ENCODE measurements at regions not wholly inside any gene's neighbourhood (a gene's known extent, or its start where the extent isn't known, plus 50 kb on each side); places are given as distances from the start of the nearest gene placed in this dataset.
"Not testable (repeated sequence)": the region's sequence is repeated elsewhere in the genome, so short reads cannot be mapped to it uniquely, and the experiment has no call there.

- Histone ChIP-seq H3K4me3 (ENCODE audit: low read length) (no peak overlapping the region), H3K36me3 (ENCODE audit: control insufficient read depth, insufficient read depth, low read length) (no peaks in the 10 kb centered on the region), H3K27ac (ENCODE audit: low read length) (no peak overlapping the region), H3K9me3 (replicated peaks; ENCODE audit: control insufficient read depth, low read depth, low read length) (no peaks in the 10 kb centered on the region), H3K4me1 (ENCODE audit: control insufficient read depth, insufficient read depth, low read length) (no peaks in the 10 kb centered on the region), H3K27me3 (ENCODE audit: control insufficient read depth, insufficient read depth, low read length) (no peaks in the 10 kb centered on the region)
- WGBS (ENCODE audit: insufficient coverage): no CpG with 5 or more reads among the region's 3 CpGs
- peak; percentile 69 for DNase-seq
These were observed 995.1 kb upstream of the INTU start for GRCh38 chr4:126637706-126638105.

DNA sequence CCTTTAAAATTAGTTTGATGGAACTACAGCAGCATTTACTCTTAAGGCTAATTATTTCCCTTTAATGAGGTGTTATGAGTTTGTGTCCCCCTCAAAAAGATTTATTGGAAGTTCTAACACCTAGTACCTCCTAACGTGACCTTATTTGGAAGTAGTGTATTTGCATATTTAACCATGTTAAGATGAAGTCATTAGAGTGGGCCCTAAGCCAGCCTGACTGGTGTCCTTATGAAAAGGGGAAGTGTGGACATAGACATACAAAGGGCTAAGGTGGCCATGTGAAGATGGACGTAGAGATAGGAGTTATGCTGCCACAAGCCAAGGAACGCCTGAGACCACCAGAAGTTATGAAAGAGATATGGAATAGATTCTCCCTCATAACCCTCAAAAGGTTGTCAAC, 985.4 kb upstream of the INTU start:
- no peaks in the 10 kb centered on the region for H3K36me3 ChIP-seq (ENCODE audit: control insufficient read depth, insufficient read depth, low read length)
- H3K9me3 ChIP-seq (replicated peaks; ENCODE audit: control insufficient read depth, low read depth, low read length): no peaks in the 10 kb centered on the region
- no peak for DNase-seq
- H3K27ac ChIP-seq (ENCODE audit: low read length): no peak overlapping the region
- no peak overlapping the region for H3K4me3 ChIP-seq (ENCODE audit: low read length)
- WGBS (ENCODE audit: insufficient coverage): no CpG with 5 or more reads among the region's 3 CpGs
- H3K4me1 ChIP-seq (ENCODE audit: control insufficient read depth, insufficient read depth, low read length): no peaks in the 10 kb centered on the region
- H3K27me3 ChIP-seq (ENCODE audit: control insufficient read depth, insufficient read depth, low read length): no peaks in the 10 kb centered on the region

DNA sequence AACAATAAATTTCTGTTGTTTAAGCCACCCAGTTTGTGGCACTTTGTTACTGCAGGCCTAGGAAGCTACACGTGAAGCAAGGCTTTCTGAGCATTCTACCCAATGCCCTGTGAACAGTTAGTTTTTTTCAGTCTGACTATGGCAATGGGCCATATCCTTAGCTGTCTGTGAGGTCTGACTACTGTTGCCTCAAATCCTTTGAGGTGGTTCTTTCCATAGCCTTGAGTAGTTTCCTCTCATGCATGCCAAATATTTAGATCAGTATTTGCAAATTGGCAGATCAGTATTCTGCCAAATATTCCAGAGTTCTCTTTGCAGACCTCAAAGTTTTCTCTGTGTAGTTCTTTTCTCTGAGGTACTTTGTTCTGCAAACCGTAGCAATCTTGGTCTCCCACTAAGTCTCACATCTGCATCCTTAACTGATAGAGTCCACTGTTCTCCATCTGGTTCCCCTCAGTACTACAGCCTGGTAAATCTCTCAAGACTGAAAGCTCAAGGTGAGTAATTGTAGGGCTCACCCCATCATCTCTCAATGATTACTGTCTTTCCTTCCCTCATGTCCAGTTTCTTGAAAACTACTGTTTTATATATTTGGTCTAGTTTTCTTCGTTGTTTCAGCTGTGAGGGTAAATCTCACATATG, 984.9 kb upstream of the INTU start:
- no peaks in the 10 kb centered on the region for H3K36me3 ChIP-seq (ENCODE audit: control insufficient read depth, insufficient read depth, low read length)
- H3K27me3 ChIP-seq (ENCODE audit: control insufficient read depth, insufficient read depth, low read length): no peaks in the 10 kb centered on the region
- no peak overlapping the region for H3K4me3 ChIP-seq (ENCODE audit: low read length)
- H3K4me1 ChIP-seq (ENCODE audit: control insufficient read depth, insufficient read depth, low read length): no peaks in the 10 kb centered on the region
- H3K9me3 ChIP-seq (replicated peaks; ENCODE audit: control insufficient read depth, low read depth, low read length): no peaks in the 10 kb centered on the region
- H3K27ac ChIP-seq (ENCODE audit: low read length): no peak overlapping the region
- 88% methylated on average over 1 of the region's 3 CpGs for WGBS (ENCODE audit: insufficient coverage)
- peak; percentile 19 for DNase-seq

DNA sequence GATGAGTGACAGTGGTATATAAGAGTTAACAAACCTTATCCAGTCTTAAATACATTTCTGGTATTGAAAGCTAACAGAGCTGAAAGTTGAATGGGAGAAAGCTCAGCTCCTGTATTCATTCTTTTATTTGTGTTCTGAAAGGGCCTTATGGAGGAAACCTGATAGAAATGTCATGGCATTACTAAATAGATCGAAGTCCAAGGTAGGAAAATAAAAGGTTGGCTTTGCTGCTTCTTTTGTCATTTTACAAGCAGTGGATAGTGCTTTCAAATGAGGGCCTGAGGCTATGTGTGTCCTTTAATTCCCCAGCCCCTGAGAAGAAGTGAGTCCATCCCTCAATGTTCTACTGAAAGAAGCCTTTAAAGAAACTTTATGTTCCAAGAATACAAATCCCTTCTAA, 974.3 kb upstream of the INTU start:
- Histone ChIP-seq H3K9me3 (replicated peaks; ENCODE audit: control insufficient read depth, low read depth, low read length) (no peaks in the 10 kb centered on the region), H3K4me3 (ENCODE audit: low read length) (no peak overlapping the region), H3K4me1 (ENCODE audit: control insufficient read depth, insufficient read depth, low read length) (no peaks in the 10 kb centered on the region), H3K36me3 (ENCODE audit: control insufficient read depth, insufficient read depth, low read length) (no peaks in the 10 kb centered on the region), H3K27ac (ENCODE audit: low read length) (no peak overlapping the region), H3K27me3 (ENCODE audit: control insufficient read depth, insufficient read depth, low read length) (no peaks in the 10 kb centered on the region)
- DNase-seq: no peak
- WGBS (ENCODE audit: insufficient coverage): no CpG with 5 or more reads among the region's 1 CpG

DNA sequence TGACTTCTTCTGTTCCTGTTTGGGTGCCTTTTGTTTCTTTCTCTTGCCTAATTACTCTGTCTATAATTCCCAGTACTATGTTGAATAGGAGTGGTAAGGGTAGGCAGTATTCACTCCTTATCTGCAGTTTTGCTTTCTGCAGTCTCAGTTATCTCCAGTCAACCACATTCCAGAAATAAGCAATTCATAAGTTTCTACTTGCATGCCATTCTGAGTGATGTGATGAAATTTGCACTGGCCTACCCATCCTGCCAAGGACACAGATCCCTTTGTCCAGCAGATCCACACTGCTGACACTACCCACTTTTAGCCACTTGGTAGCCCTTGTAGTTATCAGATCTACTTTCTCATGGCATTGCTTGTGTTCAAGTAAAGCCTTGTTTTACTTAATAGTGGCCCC, 971.6 kb upstream of the INTU start:
- H3K4me1 ChIP-seq (ENCODE audit: control insufficient read depth, insufficient read depth, low read length): no peaks in the 10 kb centered on the region

GRCh38 chr4:126664839-126665238, 967.9 kb upstream of the INTU start:
- H3K4me3 ChIP-seq (ENCODE audit: low read length): no peak overlapping the region
- no CpG with 5 or more reads among the region's 1 CpG for WGBS (ENCODE audit: insufficient coverage)
- no peak overlapping the region for H3K27ac ChIP-seq (ENCODE audit: low read length)
- H3K9me3 ChIP-seq (replicated peaks; ENCODE audit: control insufficient read depth, low read depth, low read length): no peaks in the 10 kb centered on the region
- no peaks in the 10 kb centered on the region for H3K27me3 ChIP-seq (ENCODE audit: control insufficient read depth, insufficient read depth, low read length)
- DNase-seq: no peak
- H3K4me1 ChIP-seq (ENCODE audit: control insufficient read depth, insufficient read depth, low read length): no peaks in the 10 kb centered on the region
- H3K36me3 ChIP-seq (ENCODE audit: control insufficient read depth, insufficient read depth, low read length): no peaks in the 10 kb centered on the region

More for the DNA sequence above, 971.6 kb upstream of the INTU start:
- no peaks in the 10 kb centered on the region for H3K27me3 ChIP-seq (ENCODE audit: control insufficient read depth, insufficient read depth, low read length)
- DNase-seq: no peak
- no peak overlapping the region for H3K27ac ChIP-seq (ENCODE audit: low read length)
- no peaks in the 10 kb centered on the region for H3K9me3 ChIP-seq (replicated peaks; ENCODE audit: control insufficient read depth, low read depth, low read length)
- H3K4me3 ChIP-seq (ENCODE audit: low read length): no peak overlapping the region
- no peaks in the 10 kb centered on the region for H3K36me3 ChIP-seq (ENCODE audit: control insufficient read depth, insufficient read depth, low read length)

GRCh38 chr4:126670038-126670437, 962.7 kb upstream of the INTU start:
- 90% methylated on average over 5 of the region's 5 CpGs for WGBS (ENCODE audit: insufficient coverage)
- H3K9me3 ChIP-seq (replicated peaks; ENCODE audit: control insufficient read depth, low read depth, low read length); DNase-seq; H3K4me1 ChIP-seq (ENCODE audit: control insufficient read depth, insufficient read depth, low read length); H3K4me3 ChIP-seq (ENCODE audit: low read length); H3K36me3 ChIP-seq (ENCODE audit: control insufficient read depth, insufficient read depth, low read length); H3K27me3 ChIP-seq (ENCODE audit: control insufficient read depth, insufficient read depth, low read length); H3K27ac ChIP-seq (ENCODE audit: low read length): not testable (repeated sequence)

DNA sequence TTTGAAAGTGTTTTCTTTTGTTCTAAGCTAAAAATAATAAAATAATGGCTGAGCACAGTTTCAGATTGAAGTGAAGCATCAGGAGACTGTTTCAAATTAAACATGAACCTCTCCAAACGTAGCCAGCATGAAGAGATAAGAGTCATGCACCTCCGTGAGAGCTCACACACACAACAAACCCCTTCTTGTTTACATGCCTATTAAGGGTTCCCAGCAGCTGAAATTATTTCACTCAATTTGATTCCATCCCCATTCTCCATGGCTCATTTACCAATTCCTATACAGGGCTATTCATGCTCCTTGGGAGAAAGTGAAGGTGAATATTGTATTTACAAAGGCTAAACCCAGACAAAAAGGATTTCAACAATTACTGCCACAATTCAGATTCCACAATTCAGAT, 954.1 kb upstream of the INTU start:
- Histone ChIP-seq H3K27ac (ENCODE audit: low read length) (no peak overlapping the region), H3K4me1 (ENCODE audit: control insufficient read depth, insufficient read depth, low read length) (no peaks in the 10 kb centered on the region), H3K9me3 (replicated peaks; ENCODE audit: control insufficient read depth, low read depth, low read length) (no peaks in the 10 kb centered on the region), H3K27me3 (ENCODE audit: control insufficient read depth, insufficient read depth, low read length) (no peaks in the 10 kb centered on the region), H3K36me3 (ENCODE audit: control insufficient read depth, insufficient read depth, low read length) (no peaks in the 10 kb centered on the region), H3K4me3 (ENCODE audit: low read length) (no peak overlapping the region)
- WGBS (ENCODE audit: insufficient coverage): 81% methylated on average over 2 of the region's 2 CpGs
- no peak for DNase-seq

DNA sequence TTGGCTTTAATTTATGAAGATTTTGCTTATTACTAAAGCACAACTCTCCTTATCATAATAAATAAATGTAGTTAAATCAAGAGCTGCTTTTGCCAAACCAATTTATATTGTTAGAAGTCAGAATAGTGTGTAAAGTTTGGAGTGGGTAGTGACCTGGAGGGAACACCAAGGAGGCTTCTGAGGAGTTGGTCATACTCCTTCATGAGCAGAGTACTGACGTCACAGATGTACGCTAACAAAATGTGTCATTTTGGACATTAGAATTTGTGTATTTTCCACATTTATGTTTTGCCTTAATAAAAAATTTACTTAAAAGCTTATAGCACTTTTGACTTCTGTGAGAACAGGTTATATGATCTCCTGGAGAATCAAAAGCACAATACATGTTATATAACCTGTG, 953.5 kb upstream of the INTU start:
- Histone ChIP-seq H3K4me1 (ENCODE audit: control insufficient read depth, insufficient read depth, low read length) (no peaks in the 10 kb centered on the region), H3K4me3 (ENCODE audit: low read length) (no peak overlapping the region), H3K27ac (ENCODE audit: low read length) (no peak overlapping the region), H3K27me3 (ENCODE audit: control insufficient read depth, insufficient read depth, low read length) (no peaks in the 10 kb centered on the region), H3K36me3 (ENCODE audit: control insufficient read depth, insufficient read depth, low read length) (no peaks in the 10 kb centered on the region), H3K9me3 (replicated peaks; ENCODE audit: control insufficient read depth, low read depth, low read length) (no peaks in the 10 kb centered on the region)
- WGBS (ENCODE audit: insufficient coverage): no CpG with 5 or more reads among the region's 2 CpGs
- DNase-seq: no peak

GRCh38 chr4:126682250-126682649, 950.5 kb upstream of the INTU start:
- H3K36me3 ChIP-seq (ENCODE audit: control insufficient read depth, insufficient read depth, low read length): no peaks in the 10 kb centered on the region

GRCh38 chr4:126686491-126686890, 946.3 kb upstream of the INTU start:
- Histone ChIP-seq H3K4me3 (ENCODE audit: low read length) (no peak overlapping the region), H3K4me1 (ENCODE audit: control insufficient read depth, insufficient read depth, low read length) (no peaks in the 10 kb centered on the region), H3K27me3 (ENCODE audit: control insufficient read depth, insufficient read depth, low read length) (no peaks in the 10 kb centered on the region), H3K9me3 (replicated peaks; ENCODE audit: control insufficient read depth, low read depth, low read length) (no peaks in the 10 kb centered on the region), H3K36me3 (ENCODE audit: control insufficient read depth, insufficient read depth, low read length) (no peaks in the 10 kb centered on the region), H3K27ac (ENCODE audit: low read length) (no peak overlapping the region)
- DNase-seq: no peak

More at GRCh38 chr4:126682250-126682649, 950.5 kb upstream of the INTU start:
- H3K27me3 ChIP-seq (ENCODE audit: control insufficient read depth, insufficient read depth, low read length): no peaks in the 10 kb centered on the region
- H3K9me3 ChIP-seq (replicated peaks; ENCODE audit: control insufficient read depth, low read depth, low read length): no peaks in the 10 kb centered on the region
- no peak overlapping the region for H3K4me3 ChIP-seq (ENCODE audit: low read length)
- no peak for DNase-seq
- H3K4me1 ChIP-seq (ENCODE audit: control insufficient read depth, insufficient read depth, low read length): no peaks in the 10 kb centered on the region
- no peak overlapping the region for H3K27ac ChIP-seq (ENCODE audit: low read length)
